ENCODE measurements at regions not wholly inside any gene's neighbourhood (a gene's known extent, or its start where the extent isn't known, plus 50 kb on each side); places are given as distances from the start of the nearest gene placed in this dataset.
"Not testable (repeated sequence)": the region's sequence is repeated elsewhere in the genome, so short reads cannot be mapped to it uniquely, and the experiment has no call there.

DNA sequence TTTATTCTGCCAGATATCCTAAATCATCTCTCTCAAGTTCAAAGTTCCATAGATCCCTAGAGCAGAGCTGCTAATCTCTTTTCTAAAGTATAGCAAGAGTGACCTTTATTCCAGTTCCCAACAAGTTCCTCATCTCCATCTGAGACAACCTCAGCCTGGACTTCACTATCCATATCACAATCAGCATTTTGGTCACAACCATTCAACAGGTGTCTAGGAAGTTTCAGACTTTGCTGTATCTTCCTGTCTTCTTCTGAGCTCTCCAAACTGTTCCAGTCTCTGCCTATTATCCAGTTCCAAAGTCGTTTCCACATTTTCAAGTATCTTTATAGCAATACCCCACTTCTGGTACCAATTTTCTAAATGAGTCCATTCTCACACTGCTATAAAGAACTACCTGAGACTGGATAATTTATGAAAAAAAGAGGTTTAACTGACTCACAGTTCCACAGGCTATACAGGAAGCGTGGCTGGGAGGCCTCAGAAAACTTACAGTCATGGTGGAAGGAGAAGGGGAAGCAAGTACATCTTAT is 148.7 kb upstream of the FNDC3A start:
- TF ChIP-seq, protein P1, sequence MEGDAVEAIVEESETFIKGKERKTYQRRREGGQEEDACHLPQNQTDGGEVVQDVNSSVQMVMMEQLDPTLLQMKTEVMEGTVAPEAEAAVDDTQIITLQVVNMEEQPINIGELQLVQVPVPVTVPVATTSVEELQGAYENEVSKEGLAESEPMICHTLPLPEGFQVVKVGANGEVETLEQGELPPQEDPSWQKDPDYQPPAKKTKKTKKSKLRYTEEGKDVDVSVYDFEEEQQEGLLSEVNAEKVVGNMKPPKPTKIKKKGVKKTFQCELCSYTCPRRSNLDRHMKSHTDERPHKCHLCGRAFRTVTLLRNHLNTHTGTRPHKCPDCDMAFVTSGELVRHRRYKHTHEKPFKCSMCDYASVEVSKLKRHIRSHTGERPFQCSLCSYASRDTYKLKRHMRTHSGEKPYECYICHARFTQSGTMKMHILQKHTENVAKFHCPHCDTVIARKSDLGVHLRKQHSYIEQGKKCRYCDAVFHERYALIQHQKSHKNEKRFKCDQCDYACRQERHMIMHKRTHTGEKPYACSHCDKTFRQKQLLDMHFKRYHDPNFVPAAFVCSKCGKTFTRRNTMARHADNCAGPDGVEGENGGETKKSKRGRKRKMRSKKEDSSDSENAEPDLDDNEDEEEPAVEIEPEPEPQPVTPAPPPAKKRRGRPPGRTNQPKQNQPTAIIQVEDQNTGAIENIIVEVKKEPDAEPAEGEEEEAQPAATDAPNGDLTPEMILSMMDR (conservative IDR thresholded peaks at IDR 0.05), result not testable (repeated sequence)
- not testable (repeated sequence) for TF ChIP-seq ZFX (IDR thresholded peaks at IDR 0.05)
